ENCODE measurements at regions not wholly inside any gene's neighbourhood (a gene's known extent, or its start where the extent isn't known, plus 50 kb on each side); places are given as distances from the start of the nearest gene placed in this dataset.

DNA sequence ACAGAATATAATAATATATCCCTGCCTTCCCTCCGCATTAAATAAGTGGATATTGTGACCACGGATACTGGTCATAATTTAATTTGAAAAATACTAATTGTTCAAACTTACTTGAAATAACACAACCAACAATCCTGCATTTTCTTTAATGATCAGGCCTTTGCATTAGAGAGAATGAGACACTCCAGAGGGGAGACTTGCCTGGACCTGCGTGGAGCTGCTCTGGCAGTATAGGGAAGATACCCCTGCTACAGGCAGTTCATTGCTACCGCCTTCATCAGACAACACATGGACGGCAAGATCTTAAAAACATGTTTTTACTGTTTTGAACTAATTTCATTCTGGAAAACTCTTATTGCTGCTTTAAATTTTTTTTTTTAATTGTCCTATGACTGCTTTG, 211.0 kb upstream of the FAR2 start:
- Histone ChIP-seq H3K27me3 (ENCODE audit: insufficient read depth, poor library complexity, severe bottlenecking) (no peaks in the 10 kb centered on the region), H3K4me3 (replicated peaks; ENCODE audit: insufficient read depth, low read length) (no peak overlapping the region), H3K27ac (replicated peaks) (no peak overlapping the region)
- DNase-seq (ENCODE audit: low read depth in 1 of 2, low spot score in 1 of 2) = no peak
- TF ChIP-seq, protein P1, sequence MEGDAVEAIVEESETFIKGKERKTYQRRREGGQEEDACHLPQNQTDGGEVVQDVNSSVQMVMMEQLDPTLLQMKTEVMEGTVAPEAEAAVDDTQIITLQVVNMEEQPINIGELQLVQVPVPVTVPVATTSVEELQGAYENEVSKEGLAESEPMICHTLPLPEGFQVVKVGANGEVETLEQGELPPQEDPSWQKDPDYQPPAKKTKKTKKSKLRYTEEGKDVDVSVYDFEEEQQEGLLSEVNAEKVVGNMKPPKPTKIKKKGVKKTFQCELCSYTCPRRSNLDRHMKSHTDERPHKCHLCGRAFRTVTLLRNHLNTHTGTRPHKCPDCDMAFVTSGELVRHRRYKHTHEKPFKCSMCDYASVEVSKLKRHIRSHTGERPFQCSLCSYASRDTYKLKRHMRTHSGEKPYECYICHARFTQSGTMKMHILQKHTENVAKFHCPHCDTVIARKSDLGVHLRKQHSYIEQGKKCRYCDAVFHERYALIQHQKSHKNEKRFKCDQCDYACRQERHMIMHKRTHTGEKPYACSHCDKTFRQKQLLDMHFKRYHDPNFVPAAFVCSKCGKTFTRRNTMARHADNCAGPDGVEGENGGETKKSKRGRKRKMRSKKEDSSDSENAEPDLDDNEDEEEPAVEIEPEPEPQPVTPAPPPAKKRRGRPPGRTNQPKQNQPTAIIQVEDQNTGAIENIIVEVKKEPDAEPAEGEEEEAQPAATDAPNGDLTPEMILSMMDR (IDR thresholded peaks at IDR 0.05; ENCODE audit: insufficient read depth, low read length) = no peak
- TF ChIP-seq REST (IDR thresholded peaks at IDR 0.05; ENCODE audit: insufficient replicate concordance, low read depth) (no peak), GABPA (IDR thresholded peaks at IDR 0.05; ENCODE audit: low read depth) (no peak), POLR2AphosphoS5 (IDR thresholded peaks at IDR 0.05; ENCODE audit: low read depth) (no peak), SPI1 (IDR thresholded peaks at IDR 0.05; ENCODE audit: borderline replicate concordance, low read depth) (no peak)

DNA sequence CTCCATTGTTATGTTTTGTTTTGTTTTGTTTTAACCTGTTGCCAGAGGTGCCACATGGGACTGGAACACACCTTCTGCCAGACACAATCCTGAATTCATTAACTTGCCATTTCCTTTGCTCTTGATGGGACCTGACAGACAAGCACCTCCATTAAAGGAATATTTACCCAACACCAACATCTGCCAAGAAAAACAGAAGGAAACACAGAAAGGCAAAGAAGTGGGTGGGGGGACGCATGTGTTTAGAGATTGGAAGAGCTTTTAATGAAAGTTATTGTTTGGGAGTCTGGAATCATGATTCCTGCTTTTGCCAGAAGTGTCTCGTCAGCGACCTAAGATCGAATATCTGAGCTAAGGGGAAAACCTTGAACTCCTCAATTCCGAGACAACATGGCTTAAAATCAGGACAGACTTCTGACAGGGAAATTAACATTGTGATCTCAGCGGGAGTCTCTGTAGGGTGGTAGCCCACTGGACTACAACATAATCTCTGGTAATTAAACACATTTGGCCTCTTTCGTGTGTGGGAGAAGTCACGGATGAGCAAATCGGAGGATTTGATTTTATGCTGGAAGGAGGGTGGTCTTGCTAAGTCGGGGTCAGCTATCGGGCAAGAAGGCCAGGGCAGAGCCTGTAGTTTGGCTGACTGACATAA, 210.4 kb upstream of the FAR2 start:
- no peaks in the 10 kb centered on the region for H3K27me3 ChIP-seq (ENCODE audit: insufficient read depth, poor library complexity, severe bottlenecking)
- H3K4me3 ChIP-seq (replicated peaks; ENCODE audit: insufficient read depth, low read length) = no peak overlapping the region
- H3K27ac ChIP-seq (replicated peaks) = no peak overlapping the region
- DNase-seq (ENCODE audit: low read depth in 1 of 2, low spot score in 1 of 2) = no peak
- TF ChIP-seq, protein P1 (IDR thresholded peaks at IDR 0.05; ENCODE audit: insufficient read depth, low read length) = no peak
- TF ChIP-seq SPI1 (IDR thresholded peaks at IDR 0.05; ENCODE audit: borderline replicate concordance, low read depth) = no peak
- no peak for TF ChIP-seq POLR2AphosphoS5 (IDR thresholded peaks at IDR 0.05; ENCODE audit: low read depth)
- TF ChIP-seq GABPA (IDR thresholded peaks at IDR 0.05; ENCODE audit: low read depth) = no peak
- TF ChIP-seq REST (IDR thresholded peaks at IDR 0.05; ENCODE audit: insufficient replicate concordance, low read depth) = no peak

- TF ChIP-seq REST (IDR thresholded peaks at IDR 0.05; ENCODE audit: insufficient replicate concordance, low read depth) = no peak
- no peak for TF ChIP-seq POLR2AphosphoS5 (IDR thresholded peaks at IDR 0.05; ENCODE audit: low read depth)
- no peak for TF ChIP-seq SPI1 (IDR thresholded peaks at IDR 0.05; ENCODE audit: borderline replicate concordance, low read depth)
- TF ChIP-seq, protein P1 (IDR thresholded peaks at IDR 0.05; ENCODE audit: insufficient read depth, low read length) = no peak
- no peak for TF ChIP-seq GABPA (IDR thresholded peaks at IDR 0.05; ENCODE audit: low read depth)
- no peak overlapping the region for H3K4me3 ChIP-seq (replicated peaks; ENCODE audit: insufficient read depth, low read length)
- no peak overlapping the region for H3K27ac ChIP-seq (replicated peaks)
- no peaks in the 10 kb centered on the region for H3K27me3 ChIP-seq (ENCODE audit: insufficient read depth, poor library complexity, severe bottlenecking)
- DNase-seq (ENCODE audit: low read depth in 1 of 2, low spot score in 1 of 2) = no peak
Observed at GRCh38 chr12:28939427-28939826, 209.7 kb upstream of the FAR2 start.

Data from HL-60 (cell line).